CD4-positive, alpha-beta T cell treated with Interleukin-17A for 4 hours (primary cell): ENCODE measurements at regions not wholly inside any gene's neighbourhood (a gene's known extent, or its start where the extent isn't known, plus 50 kb on each side); places are given as distances from the start of the nearest gene placed in this dataset.
A peak's percentile ranks its signal among the peaks of the same experiment; 100 is the strongest.

Experiments
- DNase-seq: peaks from one replicate; pipeline ENCODE4 v3.0.0-alpha.2; 2020; ENCODE audit warnings: mixed read lengths

DNA sequence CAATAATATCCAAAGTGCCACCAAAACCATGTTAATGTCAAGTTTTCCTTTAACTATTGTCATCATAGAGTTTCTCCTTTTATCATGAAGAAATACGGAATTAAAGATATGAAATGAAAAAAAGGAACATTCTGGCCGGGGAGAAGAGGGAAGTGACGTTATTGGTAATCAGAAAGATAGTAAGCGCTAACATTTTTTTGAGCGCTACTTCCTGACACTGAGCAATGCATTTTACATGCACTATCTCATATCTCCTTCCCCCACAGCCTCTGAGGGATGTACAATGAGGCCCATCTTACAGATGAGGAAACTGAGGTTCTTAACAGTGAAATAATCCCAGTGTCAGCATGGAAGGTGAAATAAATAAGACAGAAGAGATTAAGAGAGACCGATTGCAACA is 410.9 kb downstream of the SOX9 start:
- DNase-seq, result no peak

- no peak for DNase-seq
Observed at GRCh38 chr17:72534265-72534664, 413.4 kb downstream of the SOX9 start.

DNA sequence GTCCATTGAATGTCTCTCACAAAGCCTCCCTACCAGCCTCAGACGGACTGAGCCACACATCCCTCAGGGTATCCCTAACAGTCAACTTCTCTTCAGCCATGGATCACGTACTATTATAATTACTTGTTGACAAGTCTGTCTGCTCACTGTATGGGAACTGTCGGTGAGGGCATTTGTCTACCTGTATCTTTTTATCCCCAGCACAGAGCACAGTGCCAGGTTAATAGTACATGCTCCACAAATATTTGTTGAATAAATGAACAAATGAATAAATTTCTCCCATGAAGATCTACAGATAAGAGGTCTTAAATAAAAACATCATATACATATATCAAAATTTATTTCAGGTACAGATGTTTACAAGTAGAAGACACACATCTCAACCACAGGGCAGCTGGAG is 414.0 kb downstream of the SOX9 start:
- DNase-seq, result no peak

DNA sequence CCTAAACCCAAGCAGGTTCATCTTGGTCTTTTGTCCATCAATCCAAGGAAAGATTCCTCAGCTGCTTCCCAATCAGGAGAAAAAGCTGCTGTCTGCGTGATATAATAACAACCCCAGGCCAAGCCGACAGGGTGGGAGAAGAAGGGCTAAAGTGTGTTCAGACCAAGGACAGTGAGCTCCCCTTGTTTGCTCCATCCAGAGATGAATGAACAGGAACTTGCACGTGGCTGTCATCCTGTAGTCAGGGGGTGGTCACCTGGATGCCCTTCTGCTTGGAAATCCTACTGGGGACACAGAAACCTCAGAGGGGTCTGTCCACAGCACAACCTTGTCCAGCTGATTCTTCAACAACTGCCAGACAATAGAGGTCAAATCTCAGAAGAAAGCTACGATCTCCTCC is 414.5 kb downstream of the SOX9 start:
- no peak for DNase-seq

GRCh38 chr17:72535779-72536178 is 415.0 kb downstream of the SOX9 start:
- no peak for DNase-seq

- no peak for DNase-seq
Observed at GRCh38 chr17:72536788-72537187, 416.0 kb downstream of the SOX9 start.

- no peak for DNase-seq
Observed at GRCh38 chr17:72538443-72538842, 417.6 kb downstream of the SOX9 start.

DNA sequence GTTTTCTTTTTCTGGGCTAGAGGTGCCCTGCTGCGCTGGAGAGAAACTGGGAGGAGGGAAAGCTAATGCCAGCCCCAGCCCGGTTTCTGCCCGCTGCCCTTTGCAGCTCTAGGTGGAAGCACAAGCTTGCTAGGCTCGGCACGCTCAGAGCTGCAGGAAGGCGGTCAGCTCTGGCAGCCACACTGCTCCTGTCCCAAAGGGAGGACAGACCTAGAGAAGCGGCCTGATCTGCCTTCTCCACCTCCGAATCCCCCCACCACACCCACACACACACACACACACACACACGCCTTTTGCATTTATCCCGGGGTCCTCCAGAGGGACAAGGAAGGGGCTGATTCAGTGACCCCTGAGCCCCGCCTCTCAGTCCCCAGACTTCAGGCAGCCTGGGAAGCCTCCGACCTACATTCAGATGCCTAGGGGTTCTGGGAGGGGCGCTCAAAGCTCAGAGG is 418.1 kb downstream of the SOX9 start:
- no peak for DNase-seq

DNA sequence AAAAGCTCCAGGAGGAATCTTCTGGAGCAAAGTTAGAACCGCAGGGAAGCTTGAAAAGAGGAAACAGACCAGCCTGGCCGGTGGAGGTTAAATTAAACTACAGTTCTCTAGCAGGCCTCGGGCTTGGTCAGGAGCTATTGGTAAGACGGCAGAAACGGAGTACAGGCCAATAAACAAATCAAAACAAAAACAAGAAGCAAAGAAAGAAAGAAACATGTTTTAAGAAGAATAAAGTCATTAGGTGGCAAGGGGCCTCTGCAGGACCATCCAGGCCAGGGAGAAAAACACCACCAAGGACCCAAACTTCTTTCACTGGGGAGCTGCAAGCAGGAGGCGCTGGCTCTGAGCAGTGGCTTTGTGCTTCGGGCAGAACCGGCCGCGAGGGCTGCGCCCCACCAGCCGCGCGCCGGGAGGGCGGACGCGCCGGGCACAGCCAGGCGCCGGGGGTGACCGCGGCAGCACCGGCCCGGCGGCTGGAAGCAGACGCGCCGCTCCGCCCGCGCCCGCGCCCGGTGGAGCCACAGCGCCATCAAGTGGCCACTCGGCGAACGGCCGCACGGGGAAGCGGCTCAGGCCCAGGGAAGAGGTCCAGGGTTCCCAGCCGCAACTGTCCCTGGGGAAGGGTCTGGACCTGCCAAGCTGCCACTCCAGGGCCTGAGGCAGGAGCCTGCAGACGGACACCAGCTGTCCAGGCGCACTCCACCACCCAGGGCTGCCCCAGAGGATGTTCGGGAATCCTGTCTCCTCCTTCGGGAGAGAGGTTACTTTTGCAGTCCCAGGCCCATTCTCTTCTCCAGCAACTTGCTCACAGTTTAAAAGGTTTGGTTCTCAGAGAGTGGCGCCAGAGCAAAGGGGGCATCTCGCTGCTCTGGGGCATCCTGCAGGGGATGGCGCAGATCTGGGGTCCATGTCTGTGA is 419.4 kb downstream of the SOX9 start:
- peak; percentile 50 for DNase-seq

DNA sequence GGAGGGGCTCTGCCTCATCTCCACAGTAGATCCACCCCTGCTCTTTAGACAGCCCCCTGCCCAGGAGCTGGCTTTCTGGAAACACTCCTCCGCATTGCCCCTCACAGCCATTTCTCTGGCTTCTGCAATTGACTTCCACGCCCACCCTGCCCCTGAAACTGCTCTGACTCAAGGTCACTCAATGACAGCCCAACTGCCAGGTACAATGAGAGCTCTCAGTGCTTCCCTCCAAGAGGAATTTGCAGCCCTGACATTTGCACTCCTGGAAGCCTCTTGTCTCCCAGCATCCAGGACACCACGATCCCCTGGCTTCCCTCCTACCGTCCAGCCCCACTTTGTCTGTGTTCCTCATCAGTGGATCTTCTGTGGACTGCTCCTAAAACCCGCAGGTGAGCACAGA is 421.5 kb downstream of the SOX9 start:
- DNase-seq, result no peak

- no peak for DNase-seq
Observed at GRCh38 chr17:72545766-72546165, 424.9 kb downstream of the SOX9 start.

DNA sequence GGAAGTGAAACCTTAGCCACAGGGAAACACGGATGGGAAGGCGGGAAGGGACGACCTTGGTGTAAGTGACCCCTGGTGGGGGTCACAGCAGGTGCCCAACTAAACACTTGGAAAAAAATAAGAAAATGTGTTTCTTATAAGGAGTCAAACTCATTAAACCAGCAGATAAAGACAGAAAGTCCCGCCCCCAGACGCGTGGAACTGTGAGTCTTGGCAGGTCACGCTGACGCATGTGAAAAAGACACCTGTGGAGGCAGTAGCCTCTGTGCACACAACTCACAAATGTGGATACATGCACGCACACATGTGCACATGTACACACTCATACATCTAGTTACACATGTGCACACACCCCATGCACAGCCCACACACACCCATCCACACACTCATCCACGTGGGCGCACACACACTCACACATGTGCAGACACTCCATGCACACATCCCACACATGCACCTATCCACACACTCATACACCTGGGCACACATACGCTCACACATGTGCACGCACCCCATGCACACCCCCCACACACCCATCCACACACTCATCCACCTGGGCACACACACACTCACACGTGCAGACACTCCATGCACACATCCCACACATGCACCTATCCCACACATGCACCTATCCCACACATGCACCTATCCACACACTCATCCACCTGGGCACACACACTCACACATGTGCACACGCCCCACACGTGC is 432.4 kb downstream of the SOX9 start:
- no peak for DNase-seq

DNA sequence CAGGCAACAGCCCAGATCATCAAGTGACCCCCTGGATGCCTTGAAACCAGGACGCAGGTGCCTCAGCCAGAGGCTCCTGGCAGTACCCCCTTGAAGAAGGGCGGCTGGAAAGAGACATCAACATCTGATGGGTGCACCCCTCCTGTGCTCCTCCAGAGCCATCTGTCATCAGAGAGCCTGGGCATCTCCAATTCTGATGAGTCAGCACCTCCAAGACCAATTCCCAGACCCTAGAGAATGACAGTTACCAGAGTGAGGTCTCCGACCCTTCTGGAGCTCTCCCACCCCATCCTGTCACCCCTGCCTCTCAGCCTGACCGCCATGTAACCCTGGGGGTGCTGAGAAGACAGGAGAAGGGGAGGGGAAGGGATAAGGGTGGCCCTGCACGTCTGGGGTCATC is 433.7 kb downstream of the SOX9 start:
- no peak for DNase-seq

GRCh38 chr17:72555052-72555451 is 434.2 kb downstream of the SOX9 start:
- DNase-seq, result no peak

DNA sequence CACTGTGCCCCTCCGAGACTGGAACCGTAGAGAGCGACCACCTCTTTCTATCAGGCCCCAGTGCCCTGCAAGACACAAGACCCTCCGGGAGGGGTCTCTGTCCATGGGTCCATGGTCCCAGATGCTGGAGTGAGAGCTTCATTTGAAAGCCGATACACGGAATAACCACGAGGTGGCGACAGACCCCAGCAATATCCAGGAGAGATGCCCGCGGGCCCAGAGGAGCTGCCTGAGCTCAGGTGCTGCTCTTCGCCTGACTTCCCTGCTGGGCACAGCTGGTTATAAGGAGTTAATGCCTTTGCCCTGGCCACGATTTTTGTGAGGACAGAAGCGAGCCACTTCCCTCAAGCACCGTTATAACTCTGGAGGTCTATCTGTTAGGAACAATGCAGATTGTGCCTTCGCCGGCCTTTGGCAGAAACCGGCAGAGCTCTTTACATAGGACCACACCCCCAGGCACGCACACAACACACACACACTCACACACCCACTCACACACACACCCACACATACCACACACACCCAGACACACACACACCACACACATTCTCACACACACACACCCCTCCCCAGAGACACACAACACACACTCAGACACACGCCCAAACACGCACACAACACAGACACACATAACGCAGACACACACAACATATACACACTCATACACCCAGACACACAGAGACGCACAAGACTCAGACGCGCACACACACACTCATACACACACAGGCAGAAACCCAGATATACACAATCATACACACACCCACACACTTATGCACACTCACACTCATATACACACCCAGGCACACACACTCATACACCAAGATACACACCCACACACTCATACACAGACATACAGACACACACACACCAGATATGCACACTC is 436.4 kb downstream of the SOX9 start:
- peak; percentile 65 for DNase-seq

GRCh38 chr17:72558971-72559476 is 438.2 kb downstream of the SOX9 start:
- no peak for DNase-seq

DNA sequence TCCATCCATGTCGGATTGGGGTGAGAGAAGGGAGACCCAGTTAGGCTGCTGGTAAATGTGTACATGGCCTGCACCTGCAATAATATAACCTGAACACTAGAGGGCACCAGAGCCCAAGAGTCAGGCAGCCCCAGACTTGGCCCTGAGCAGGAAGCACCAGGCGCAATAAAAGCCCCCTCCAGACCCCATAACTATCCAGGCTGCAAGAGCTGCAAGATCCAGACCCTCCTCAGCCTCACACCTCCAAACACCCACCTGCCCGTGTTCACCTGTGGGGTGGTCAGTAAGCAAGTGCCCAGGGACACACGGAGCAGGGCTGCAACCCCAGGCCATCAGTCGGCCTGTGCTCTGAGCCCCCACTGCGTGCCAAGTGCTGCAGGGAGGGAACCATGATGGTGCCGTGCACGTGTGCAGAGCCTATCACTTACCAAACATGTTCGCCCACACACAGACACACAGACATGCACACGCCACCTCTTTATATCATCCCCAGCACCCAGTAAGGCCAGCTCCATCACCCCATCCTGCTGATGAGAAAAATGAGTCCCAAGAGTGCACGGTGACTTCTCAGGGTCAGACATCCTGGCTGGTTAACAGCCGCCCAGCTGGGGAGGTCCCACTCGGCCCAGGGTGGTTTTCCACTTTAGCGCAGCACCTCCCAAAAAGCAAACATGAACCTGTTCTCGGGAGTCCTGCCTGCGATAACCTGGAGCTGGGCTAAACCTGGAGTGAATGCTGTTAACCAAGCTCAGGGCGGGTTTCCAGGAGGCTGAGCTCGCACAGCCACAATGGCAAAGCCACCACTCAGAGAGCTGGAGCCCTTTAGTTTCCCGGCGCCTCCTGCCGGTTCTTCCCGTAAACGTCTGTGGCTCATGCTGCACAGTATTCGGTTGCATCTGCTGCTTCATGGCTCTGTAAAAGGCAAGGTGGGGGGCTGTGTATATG is 439.8 kb downstream of the SOX9 start:
- peak; percentile 54 for DNase-seq

- DNase-seq, result no peak
Observed at GRCh38 chr17:72561266-72561665, 440.4 kb downstream of the SOX9 start.

DNA sequence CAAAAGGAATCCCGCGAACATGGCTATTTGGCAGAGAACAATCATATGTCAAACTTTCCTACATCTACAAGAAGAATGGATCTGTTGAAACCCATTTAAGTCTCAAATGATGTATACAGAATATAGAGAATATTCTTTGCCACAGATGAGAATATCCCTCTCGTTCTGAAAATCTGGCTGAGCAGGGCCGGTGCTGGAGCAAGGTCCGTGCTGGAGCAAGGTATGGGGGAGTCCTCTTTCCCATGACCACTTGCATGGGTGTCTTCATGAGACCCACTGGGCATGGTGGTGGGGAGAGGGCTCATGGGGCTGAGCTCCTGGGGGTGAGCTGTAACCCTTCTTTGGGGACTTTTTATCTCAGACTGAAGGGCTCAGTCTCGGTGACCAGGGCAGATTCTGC is 440.9 kb downstream of the SOX9 start:
- no peak for DNase-seq

DNA sequence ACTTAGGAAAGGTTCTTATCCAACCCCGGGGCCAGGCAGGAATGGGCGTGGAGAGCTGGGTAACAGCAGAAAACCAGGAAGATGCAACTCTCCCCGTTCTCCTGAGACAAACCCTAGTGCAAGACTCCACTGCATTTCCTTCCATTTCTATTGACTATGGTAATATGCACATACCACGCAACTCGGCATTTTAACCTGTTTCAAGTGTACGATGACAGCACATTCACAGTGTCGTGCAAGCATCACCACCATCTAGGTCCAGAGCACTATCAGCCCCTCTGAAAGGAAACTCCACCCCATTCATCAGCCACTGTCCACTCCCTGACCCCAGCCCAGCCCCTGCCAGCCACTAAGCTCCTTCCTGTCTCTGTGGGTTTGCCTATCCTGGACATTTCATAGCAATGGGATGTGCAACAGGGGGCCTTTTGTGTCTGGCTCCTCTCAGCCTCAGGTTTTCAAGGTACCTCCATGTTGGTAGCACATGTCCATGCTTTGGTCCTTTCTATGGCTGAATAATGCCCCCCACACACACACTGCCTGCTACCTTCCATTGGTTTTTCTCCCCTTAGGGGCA is 441.9 kb downstream of the SOX9 start:
- no peak for DNase-seq

DNA sequence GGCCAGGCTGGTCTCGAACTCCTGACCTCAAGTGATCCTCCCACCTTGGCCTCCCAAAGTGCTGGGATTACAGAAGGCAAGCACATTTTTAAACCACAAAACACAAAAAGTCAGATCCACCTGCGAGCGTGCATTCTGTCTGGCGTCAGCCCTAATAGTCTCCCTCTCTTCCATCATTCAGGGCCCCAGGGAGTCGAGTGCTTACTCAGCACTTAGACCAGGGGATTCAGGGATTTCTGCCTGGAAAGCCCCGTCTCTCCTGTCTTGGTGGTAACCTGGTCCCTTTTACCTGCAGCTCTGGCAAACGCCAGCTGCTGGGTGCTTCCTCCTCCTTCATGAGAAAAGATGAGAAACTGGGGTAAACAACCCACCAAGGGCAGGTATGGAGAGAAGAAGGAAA is 443.1 kb downstream of the SOX9 start:
- DNase-seq, result no peak
